Gastroesophageal sphincter (tissue), 4 donors: ENCODE measurements at regions not wholly inside any gene's neighbourhood (a gene's known extent, or its start where the extent isn't known, plus 50 kb on each side); places are given as distances from the start of the nearest gene placed in this dataset.
A peak's percentile ranks its signal among the peaks of the same experiment; 100 is the strongest.

Experiments
- ATAC-seq: fragments of 150-250 bp; one replicate; pipeline ENCODE4 v1.9.1; 2016; ENCODE audit warnings: mild to moderate bottlenecking, moderate library complexity
- H3K27ac ChIP-seq, 4 donors: fragments of 200-600 bp; sonication (generic) in 3 of 4; 1 replicate in 3 of 4; 2 replicates in 1 of 4; pipeline ENCODE4 v1.5.1; 2016 to 2019
- H3K27me3 ChIP-seq: fragments of 200-600 bp; sonication (generic); one replicate; pipeline ENCODE4 v1.5.1; 2019
- H3K36me3 ChIP-seq, 2 donors: fragments of 200-600 bp; sonication (generic); one replicate each; pipeline ENCODE4 v1.5.1; 2019; ENCODE audit warnings: control low read depth in 1 of 2
- H3K4me1 ChIP-seq, 3 donors: fragments of 200-600 bp; sonication (generic); 1 replicate in 2 of 3; 2 replicates in 1 of 3; pipeline ENCODE4 v1.5.1; 2016 to 2019; ENCODE audit warnings: control low read depth in 2 of 3
- H3K4me3 ChIP-seq, 2 donors: fragments of 200-600 bp; sonication (generic); one replicate each; pipeline ENCODE4 v1.5.1; 2019; ENCODE audit warnings: mild to moderate bottlenecking in 1 of 2, moderate library complexity in 1 of 2
- H3K9me3 ChIP-seq, 3 donors: fragments of 200-600 bp; sonication (generic); one replicate each; pipeline ENCODE4 v1.5.1; 2017 to 2019; ENCODE audit warnings: control low read depth in 2 of 3
- EP300 ChIP-seq: sonication (generic); formaldehyde crosslinking; IDR thresholded peaks from one replicate; pipeline ENCODE4 v1.6.1; 2017; ENCODE audit warnings: antibody characterized with exemption, mild to moderate bottlenecking
- POLR2A ChIP-seq, 2 donors: fragments of 450-650 bp; IDR thresholded peaks; one replicate each; pipeline ENCODE4 v1.6.1; 2017; ENCODE audit warnings: antibody characterized with exemption in 2 of 2, mild to moderate bottlenecking in 2 of 2, moderate library complexity in 1 of 2
- POLR2AphosphoS5 ChIP-seq: sonication (generic); formaldehyde crosslinking; IDR thresholded peaks from one replicate; pipeline ENCODE4 v1.6.1; 2017; ENCODE audit warnings: antibody characterized with exemption
- WGBS, 2 donors: methylation state at CpG; one replicate each; pipeline ENCODE4 v1.1.5; 2018; ENCODE audit warnings: low coverage in 1 of 2; 5-methylcytosine and 5-hydroxymethylcytosine counted together
- TF ChIP-seq, protein P1 (sequence below), 4 experiments: fragments of 200-600 bp in 2 of 4; fragments of 450-650 bp in 2 of 4; sonication (generic) in 1 of 4; IDR thresholded peaks; one replicate each; pipeline ENCODE4 v1.5.1; 2017 to 2019; ENCODE audit warnings: antibody characterized with exemption in 4 of 4, mild to moderate bottlenecking in 2 of 4, moderate library complexity in 2 of 4

DNA sequence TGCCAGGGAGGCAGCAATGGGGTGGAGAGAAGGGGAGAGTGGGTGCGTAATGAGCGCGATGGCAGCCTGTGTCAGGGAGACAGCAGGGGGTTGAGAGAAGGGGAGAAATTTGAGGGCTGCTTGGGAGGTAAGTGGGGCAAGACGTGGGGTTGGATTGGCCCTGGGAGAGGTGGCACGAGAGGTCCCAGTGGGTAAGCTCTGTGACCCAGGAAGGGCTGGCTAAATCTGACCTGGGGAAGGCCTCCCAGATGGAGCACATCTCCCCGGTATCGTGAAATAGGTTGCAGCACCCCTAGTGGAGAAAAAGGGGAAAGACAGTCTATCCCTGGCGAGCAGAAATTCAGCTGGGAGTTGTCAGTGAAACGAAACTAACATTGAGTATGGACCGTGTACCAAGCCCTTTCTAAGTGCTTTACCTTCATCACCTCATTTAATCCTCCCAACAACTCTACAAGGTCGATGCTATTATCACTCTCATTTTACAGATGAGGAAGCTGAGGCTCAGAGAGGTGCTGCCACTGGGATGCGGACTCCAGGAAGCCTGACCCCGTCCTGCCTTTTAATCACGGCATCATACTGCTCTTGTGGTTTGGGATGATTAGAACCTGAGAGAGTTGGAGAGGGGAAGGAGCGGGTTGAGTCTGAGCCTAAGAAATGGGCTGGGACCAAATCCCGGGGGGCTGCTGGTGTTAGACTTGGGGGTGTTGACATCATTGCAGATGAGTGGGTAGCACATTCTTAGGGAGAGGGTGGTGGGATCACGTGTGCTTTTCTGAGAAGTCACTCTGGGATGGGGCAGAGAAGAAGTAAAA is 56.6 kb upstream of the RPL11 start:
- no peaks in the 10 kb centered on the region for H3K36me3 ChIP-seq
- WGBS, 2 donors = 17 to 25% methylated on average over 12 to 17 of the region's 17 CpGs

DNA sequence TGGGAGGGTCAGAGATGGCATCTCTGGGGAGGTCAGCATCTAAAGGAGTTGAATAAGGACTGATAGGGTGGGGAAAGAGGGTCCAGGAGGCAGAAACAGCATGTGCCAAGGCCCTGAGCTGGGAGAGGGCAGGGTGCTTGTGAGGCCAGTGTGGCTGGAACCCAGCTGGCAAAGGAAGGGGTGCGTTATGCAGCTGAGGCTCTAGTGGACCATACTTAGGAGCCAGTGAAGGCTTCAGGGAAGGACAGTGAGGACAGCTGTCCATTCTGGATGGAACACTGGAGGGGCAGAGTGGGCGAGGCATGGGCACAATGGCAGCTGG is 57.1 kb upstream of the RPL11 start:
- 46 to 88% methylated on average over 1 to 2 of the region's 2 CpGs for WGBS, 2 donors
- TF ChIP-seq EP300 (no peak), POLR2AphosphoS5 (no peak), POLR2A (IDR thresholded peaks at IDR 0.05) (no peak)
- TF ChIP-seq, protein P1, sequence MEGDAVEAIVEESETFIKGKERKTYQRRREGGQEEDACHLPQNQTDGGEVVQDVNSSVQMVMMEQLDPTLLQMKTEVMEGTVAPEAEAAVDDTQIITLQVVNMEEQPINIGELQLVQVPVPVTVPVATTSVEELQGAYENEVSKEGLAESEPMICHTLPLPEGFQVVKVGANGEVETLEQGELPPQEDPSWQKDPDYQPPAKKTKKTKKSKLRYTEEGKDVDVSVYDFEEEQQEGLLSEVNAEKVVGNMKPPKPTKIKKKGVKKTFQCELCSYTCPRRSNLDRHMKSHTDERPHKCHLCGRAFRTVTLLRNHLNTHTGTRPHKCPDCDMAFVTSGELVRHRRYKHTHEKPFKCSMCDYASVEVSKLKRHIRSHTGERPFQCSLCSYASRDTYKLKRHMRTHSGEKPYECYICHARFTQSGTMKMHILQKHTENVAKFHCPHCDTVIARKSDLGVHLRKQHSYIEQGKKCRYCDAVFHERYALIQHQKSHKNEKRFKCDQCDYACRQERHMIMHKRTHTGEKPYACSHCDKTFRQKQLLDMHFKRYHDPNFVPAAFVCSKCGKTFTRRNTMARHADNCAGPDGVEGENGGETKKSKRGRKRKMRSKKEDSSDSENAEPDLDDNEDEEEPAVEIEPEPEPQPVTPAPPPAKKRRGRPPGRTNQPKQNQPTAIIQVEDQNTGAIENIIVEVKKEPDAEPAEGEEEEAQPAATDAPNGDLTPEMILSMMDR (IDR thresholded peaks at IDR 0.05) = no peak
- Histone ChIP-seq H3K27ac (peak overlapping the region in 3 of 4 donors; percentile 74 to 91 (median 83)), H3K9me3 (no peaks in the 10 kb centered on the region), H3K36me3 (no peaks in the 10 kb centered on the region), H3K27me3 (no peaks in the 10 kb centered on the region), H3K4me1 (peaks cover 0 to 33% (median 3%) of the 10 kb centered on the region in 3 donors), H3K4me3 (no peak overlapping the region)
- no peak for ATAC-seq

More for the DNA sequence above, 56.6 kb upstream of the RPL11 start:
- Histone ChIP-seq H3K27ac (peak overlapping the region; percentile 35 to 91 (median 78)), H3K4me1 (peaks cover 0 to 33% (median 3%) of the 10 kb centered on the region in 3 donors), H3K4me3 (peak overlapping the region; percentile 19 to 42), H3K9me3 (no peaks in the 10 kb centered on the region), H3K27me3 (no peaks in the 10 kb centered on the region)
- no peak for TF ChIP-seq EP300
- TF ChIP-seq, protein P1 (IDR thresholded peaks at IDR 0.05) = peak; percentile 90 to 97 (median 94)
- peak; percentile 74 for ATAC-seq

DNA sequence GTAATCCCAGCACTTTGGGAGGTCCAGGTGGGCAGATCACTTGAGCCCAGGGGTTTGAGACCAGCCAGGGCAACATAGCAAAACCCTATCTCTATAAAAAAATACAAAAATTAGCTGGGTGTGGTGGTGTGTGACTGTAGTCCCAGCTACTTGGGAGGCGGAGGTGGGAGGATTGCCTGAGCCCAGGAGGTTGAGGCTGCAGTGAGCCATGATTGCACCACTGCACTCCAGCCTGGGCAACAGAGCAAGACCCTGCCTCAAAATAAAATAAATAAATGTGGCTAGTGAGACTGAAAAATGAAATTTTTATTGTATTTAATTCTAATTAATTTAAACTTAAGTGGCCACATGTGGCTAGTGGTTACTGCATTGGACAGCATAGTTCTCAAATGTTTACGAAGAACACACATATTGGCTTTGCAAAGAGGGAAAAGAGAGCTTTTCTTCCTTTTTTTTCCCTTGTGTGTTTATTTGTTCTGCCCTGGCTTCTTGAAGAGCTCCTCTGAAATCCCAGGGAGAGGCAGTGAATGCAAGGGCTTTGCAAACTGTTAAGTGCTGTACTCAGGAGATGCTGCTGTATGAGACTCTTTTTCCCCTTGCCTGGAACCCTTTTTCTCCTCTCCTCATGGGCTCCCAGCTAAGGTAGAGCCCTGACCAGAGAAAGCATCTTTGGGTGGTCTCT is 59.0 kb upstream of the RPL11 start:
- Histone ChIP-seq H3K36me3 (no peaks in the 10 kb centered on the region), H3K9me3 (no peaks in the 10 kb centered on the region), H3K4me1 (peaks cover 0 to 24% (median 0%) of the 10 kb centered on the region in 3 donors), H3K27ac (no peak overlapping the region), H3K27me3 (no peaks in the 10 kb centered on the region), H3K4me3 (no peak overlapping the region)
- TF ChIP-seq POLR2A (IDR thresholded peaks at IDR 0.05) (no peak), EP300 (no peak), POLR2AphosphoS5 (no peak)
- TF ChIP-seq, protein P1 (IDR thresholded peaks at IDR 0.05) = no peak
- no peak for ATAC-seq
- WGBS, 2 donors = 96 to 100% methylated on average over 1 of the region's 2 CpGs

DNA sequence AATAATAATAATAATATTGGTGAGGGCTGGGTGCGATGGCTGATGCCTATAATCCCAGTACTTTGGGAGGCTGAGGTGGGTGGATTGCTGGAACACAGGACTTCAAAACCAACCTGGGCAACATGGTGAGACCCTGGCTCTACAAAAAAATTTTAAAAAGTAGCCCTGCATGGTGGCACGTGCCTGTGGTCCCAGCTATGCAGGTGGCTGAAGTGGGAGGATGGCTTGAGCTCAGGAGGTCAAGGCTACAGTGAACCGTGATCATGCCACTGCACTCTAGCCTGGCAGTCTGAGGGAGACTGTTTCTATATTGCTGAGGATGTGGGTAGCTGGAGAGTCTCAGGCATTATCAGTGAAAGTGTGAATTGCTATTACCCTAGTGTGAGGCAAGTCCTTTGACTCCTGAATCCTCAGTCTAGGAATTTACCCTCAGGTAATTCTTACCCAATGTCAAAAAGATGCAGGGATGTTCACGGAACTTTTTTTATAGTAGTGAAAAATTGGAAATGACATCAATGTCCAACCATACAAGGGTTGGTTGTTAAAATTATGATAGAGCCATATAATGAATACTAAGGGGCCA is 61.8 kb upstream of the RPL11 start:
- Histone ChIP-seq H3K27ac (no peak overlapping the region), H3K27me3 (no peaks in the 10 kb centered on the region), H3K9me3 (no peaks in the 10 kb centered on the region), H3K4me3 (no peak overlapping the region), H3K36me3 (no peaks in the 10 kb centered on the region), H3K4me1 (peaks cover 0 to 7% (median 0%) of the 10 kb centered on the region in 3 donors)
- 78 to 88% methylated on average over 2 to 4 of the region's 4 CpGs for WGBS, 2 donors
- ATAC-seq = no peak
- no peak for TF ChIP-seq POLR2A (IDR thresholded peaks at IDR 0.05)
- no peak for TF ChIP-seq EP300
- TF ChIP-seq, protein P1 (IDR thresholded peaks at IDR 0.05) = no peak
- no peak for TF ChIP-seq POLR2AphosphoS5
